ENCODE measurements at regions not wholly inside any gene's neighbourhood (a gene's known extent, or its start where the extent isn't known, plus 50 kb on each side); places are given as distances from the start of the nearest gene placed in this dataset.

DNA sequence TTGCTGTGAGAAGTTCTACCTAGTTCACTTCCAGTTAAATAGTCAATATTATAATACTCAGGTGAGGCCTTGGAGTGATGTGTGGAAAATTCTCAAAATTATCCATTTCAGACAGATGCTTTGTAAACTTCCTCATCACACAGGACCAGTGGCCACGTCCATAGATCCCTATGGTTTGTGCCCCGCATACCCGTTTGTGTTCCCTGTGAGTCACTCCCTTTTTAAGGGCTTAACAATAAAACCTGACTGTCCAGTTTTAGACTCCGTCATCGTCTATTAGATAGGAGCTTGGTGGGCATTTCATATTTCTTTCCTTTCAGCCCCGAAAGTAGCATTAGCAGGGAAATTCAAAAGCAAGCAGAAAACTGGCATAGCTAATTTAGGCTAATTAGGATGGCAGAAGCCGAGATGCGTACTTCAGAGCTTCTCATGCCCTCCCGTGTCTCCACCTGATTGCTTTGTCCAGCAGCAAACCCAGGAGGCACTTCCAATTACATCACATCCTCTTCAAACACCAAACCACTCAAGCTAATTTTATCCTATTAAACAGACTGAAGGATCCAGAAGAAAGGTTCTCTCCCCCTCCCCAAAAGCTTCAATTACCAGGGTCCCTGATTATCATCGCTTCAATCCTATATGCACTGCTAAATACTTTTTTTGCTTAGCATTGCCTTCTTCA, 186.6 kb upstream of the OTX2 start:
- H3K4me2 ChIP-seq (ENCODE audit: insufficient read depth, insufficient read length, low read length), result no peak overlapping the region
- no peak overlapping the region for H3K14ac ChIP-seq (ENCODE audit: insufficient read depth, low read length)
- no peak overlapping the region for H2BK15ac ChIP-seq (ENCODE audit: low read depth, low read length)
- no peak overlapping the region for H4K5ac ChIP-seq (ENCODE audit: insufficient read length, low read depth, low read length)
- no peak overlapping the region for H3K27ac ChIP-seq (ENCODE audit: insufficient read length, low read depth, low read length)
- H3K79me2 ChIP-seq (ENCODE audit: insufficient read depth, low read length), result no peaks in the 10 kb centered on the region
- Mint-ChIP-seq H3K4me3 (no peak overlapping the region), H3K4me1 (peaks cover 33 to 38% of the 10 kb centered on the region in 2 experiments), H3K36me3 (ENCODE audit: insufficient read depth in 1 of 3, low read depth in 3 of 3) (peaks cover 0 to 2% (median 0%) of the 10 kb centered on the region in 3 experiments; a peak in 1 of 7 replicates), H3K9me3 (peaks cover under 1 to 1% of the 10 kb centered on the region in 2 experiments; a peak in 3 of 5 replicates), H3K27me3 (ENCODE audit: low read depth) (no peaks in the 10 kb centered on the region; the same call in 1 of the 2 replicates), H3K27ac (peak overlapping the region in 1 of 3 experiments; percentile 25; a peak in 1 of 7 replicates)
- no CpG with 5 or more reads among the region's 10 CpGs for WGBS (ENCODE audit: extremely low coverage, insufficient read length, low lambda C conversion rate)
- no peak overlapping the region for H4K91ac ChIP-seq (ENCODE audit: insufficient read length, low read depth, low read length)
- no peak overlapping the region for H2AK5ac ChIP-seq (ENCODE audit: insufficient read length, low read length)
- no peak overlapping the region for H3K23ac ChIP-seq (ENCODE audit: insufficient read length, low read depth, low read length)
- H2AFZ ChIP-seq (ENCODE audit: low read length), result no peak overlapping the region
- H3K27me3 ChIP-seq (ENCODE audit: insufficient read depth, low read length), result no peaks in the 10 kb centered on the region; the same call in 1 of the 2 replicates
- H3K56ac ChIP-seq (ENCODE audit: insufficient read length, low read depth, low read length), result no peak overlapping the region
- H4K20me1 ChIP-seq (ENCODE audit: control insufficient read depth, insufficient read depth, insufficient read length), result no peaks in the 10 kb centered on the region
- H4K8ac ChIP-seq (replicated peaks; ENCODE audit: insufficient read length, low read depth, low read length), result no peak overlapping the region
- H3K9me3 ChIP-seq (ENCODE audit: control insufficient read depth, low read depth, low read length), result no peaks in the 10 kb centered on the region
- TF ChIP-seq, protein P1, sequence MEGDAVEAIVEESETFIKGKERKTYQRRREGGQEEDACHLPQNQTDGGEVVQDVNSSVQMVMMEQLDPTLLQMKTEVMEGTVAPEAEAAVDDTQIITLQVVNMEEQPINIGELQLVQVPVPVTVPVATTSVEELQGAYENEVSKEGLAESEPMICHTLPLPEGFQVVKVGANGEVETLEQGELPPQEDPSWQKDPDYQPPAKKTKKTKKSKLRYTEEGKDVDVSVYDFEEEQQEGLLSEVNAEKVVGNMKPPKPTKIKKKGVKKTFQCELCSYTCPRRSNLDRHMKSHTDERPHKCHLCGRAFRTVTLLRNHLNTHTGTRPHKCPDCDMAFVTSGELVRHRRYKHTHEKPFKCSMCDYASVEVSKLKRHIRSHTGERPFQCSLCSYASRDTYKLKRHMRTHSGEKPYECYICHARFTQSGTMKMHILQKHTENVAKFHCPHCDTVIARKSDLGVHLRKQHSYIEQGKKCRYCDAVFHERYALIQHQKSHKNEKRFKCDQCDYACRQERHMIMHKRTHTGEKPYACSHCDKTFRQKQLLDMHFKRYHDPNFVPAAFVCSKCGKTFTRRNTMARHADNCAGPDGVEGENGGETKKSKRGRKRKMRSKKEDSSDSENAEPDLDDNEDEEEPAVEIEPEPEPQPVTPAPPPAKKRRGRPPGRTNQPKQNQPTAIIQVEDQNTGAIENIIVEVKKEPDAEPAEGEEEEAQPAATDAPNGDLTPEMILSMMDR (conservative IDR thresholded peaks at IDR 0.05), result no peak
- H3T11ph ChIP-seq (ENCODE audit: low read length), result no peak overlapping the region
- no peaks in the 10 kb centered on the region for H3K23me2 ChIP-seq (ENCODE audit: insufficient read length, low read depth, low read length, poor library complexity, severe bottlenecking)
- no peak for DNase-seq
- no peak overlapping the region for H2BK5ac ChIP-seq (ENCODE audit: insufficient read length, low read length)
- H2BK120ac ChIP-seq (ENCODE audit: low read depth, low read length, poor library complexity, severe bottlenecking), result no peak overlapping the region
- no peak overlapping the region for H3K9ac ChIP-seq (ENCODE audit: extremely low read depth, insufficient read length, low read length)
- no peak overlapping the region for H2BK20ac ChIP-seq (ENCODE audit: low read depth, low read length, poor library complexity, severe bottlenecking)
- no peak overlapping the region for H2BK12ac ChIP-seq (ENCODE audit: insufficient read length, low read depth, low read length)
- H3K4me1 ChIP-seq (ENCODE audit: insufficient read depth, low read length), result peaks cover 6% of the 10 kb centered on the region
- H3K18ac ChIP-seq (ENCODE audit: insufficient read length, low read depth, low read length), result no peak overlapping the region
- H3K4ac ChIP-seq (ENCODE audit: low read depth, low read length), result no peak overlapping the region
- no peaks in the 10 kb centered on the region for H3K79me1 ChIP-seq (ENCODE audit: insufficient read depth, low read depth, low read length, poor library complexity, severe bottlenecking)

Data from H9 (cell line).